ENCODE measurements at regions not wholly inside any gene's neighbourhood (a gene's known extent, or its start where the extent isn't known, plus 50 kb on each side); places are given as distances from the start of the nearest gene placed in this dataset.

DNA sequence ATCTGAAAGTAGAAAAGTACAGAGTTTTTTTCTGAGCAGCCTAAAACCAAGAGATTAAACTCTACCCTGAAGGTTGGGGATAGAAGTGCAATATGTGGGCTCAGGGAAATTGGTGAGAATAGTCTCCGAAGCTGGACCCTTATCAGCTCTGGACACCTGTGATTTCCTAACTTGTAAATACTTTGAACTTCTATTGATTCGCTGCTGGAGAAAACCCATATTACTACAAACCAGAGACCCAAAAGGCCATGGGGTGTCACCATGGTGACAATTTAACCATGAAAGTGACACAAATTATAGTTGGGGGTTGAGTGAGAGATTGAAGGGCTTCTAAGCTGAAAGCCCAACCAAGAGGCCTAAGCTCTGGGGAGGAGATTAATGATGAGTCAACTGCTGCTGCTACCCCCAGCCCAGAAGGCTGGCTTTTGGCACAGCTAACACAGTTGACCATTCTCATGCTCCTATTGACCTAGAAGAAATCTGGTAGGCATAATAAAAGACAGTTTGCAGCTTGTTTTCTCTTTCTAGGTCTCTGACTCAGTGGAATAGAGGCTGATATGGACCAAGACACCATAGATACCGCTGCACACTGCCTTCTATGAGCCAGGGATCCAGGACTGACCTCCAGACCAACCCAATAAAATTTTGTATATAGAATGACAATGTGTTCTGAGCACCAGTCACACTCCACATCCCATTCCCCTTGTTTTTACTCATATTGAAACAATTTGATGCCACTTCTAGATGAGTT is 131.9 kb upstream of the FNDC3A start:
- Histone ChIP-seq H3K79me2 (replicated peaks; ENCODE audit: insufficient read depth, low read length) (no peaks in the 10 kb centered on the region), H4K20me1 (ENCODE audit: insufficient read depth) (no peaks in the 10 kb centered on the region), H3K4me2 (ENCODE audit: low read length) (no peak overlapping the region), H3K9ac (ENCODE audit: low read length) (no peak overlapping the region), H3K9me3 (ENCODE audit: low read length) (no peaks in the 10 kb centered on the region), H3K36me3 (ENCODE audit: insufficient read depth, low read length) (no peaks in the 10 kb centered on the region), H3K27me3 (ENCODE audit: insufficient read depth, low read depth, low read length) (no peaks in the 10 kb centered on the region), H3F3A (ENCODE audit: insufficient read depth, low read length, poor library complexity, severe bottlenecking) (no peaks in the 10 kb centered on the region), H3K9me2 (ENCODE audit: insufficient read depth, low read length) (no peaks in the 10 kb centered on the region), H2AFZ (ENCODE audit: low read depth, low read length) (no peak overlapping the region), H3K4me3 (ENCODE audit: low read length) (no peak overlapping the region), H3K27ac (ENCODE audit: low read length) (no peak overlapping the region)
- TF ChIP-seq SMC3 (conservative IDR thresholded peaks at IDR 0.05; ENCODE audit: poor library complexity) (no peak), MXI1 (conservative IDR thresholded peaks at IDR 0.05; ENCODE audit: poor library complexity, severe bottlenecking) (no peak), EP300 (conservative IDR thresholded peaks at IDR 0.05; ENCODE audit: poor library complexity, severe bottlenecking) (no peak), POLR2AphosphoS5 (IDR thresholded peaks at IDR 0.05) (no peak), EZH2 (IDR thresholded peaks at IDR 0.05; ENCODE audit: borderline replicate concordance, insufficient read depth, low read length, poor library complexity, severe bottlenecking) (no peak), TAF1 (IDR thresholded peaks at IDR 0.05; ENCODE audit: low read depth) (no peak), RAD21 (conservative IDR thresholded peaks at IDR 0.05) (no peak)
- TF ChIP-seq, protein P1, sequence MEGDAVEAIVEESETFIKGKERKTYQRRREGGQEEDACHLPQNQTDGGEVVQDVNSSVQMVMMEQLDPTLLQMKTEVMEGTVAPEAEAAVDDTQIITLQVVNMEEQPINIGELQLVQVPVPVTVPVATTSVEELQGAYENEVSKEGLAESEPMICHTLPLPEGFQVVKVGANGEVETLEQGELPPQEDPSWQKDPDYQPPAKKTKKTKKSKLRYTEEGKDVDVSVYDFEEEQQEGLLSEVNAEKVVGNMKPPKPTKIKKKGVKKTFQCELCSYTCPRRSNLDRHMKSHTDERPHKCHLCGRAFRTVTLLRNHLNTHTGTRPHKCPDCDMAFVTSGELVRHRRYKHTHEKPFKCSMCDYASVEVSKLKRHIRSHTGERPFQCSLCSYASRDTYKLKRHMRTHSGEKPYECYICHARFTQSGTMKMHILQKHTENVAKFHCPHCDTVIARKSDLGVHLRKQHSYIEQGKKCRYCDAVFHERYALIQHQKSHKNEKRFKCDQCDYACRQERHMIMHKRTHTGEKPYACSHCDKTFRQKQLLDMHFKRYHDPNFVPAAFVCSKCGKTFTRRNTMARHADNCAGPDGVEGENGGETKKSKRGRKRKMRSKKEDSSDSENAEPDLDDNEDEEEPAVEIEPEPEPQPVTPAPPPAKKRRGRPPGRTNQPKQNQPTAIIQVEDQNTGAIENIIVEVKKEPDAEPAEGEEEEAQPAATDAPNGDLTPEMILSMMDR (IDR thresholded peaks at IDR 0.05; ENCODE audit: poor library complexity, severe bottlenecking): no peak
- TF ChIP-seq, protein P2, sequence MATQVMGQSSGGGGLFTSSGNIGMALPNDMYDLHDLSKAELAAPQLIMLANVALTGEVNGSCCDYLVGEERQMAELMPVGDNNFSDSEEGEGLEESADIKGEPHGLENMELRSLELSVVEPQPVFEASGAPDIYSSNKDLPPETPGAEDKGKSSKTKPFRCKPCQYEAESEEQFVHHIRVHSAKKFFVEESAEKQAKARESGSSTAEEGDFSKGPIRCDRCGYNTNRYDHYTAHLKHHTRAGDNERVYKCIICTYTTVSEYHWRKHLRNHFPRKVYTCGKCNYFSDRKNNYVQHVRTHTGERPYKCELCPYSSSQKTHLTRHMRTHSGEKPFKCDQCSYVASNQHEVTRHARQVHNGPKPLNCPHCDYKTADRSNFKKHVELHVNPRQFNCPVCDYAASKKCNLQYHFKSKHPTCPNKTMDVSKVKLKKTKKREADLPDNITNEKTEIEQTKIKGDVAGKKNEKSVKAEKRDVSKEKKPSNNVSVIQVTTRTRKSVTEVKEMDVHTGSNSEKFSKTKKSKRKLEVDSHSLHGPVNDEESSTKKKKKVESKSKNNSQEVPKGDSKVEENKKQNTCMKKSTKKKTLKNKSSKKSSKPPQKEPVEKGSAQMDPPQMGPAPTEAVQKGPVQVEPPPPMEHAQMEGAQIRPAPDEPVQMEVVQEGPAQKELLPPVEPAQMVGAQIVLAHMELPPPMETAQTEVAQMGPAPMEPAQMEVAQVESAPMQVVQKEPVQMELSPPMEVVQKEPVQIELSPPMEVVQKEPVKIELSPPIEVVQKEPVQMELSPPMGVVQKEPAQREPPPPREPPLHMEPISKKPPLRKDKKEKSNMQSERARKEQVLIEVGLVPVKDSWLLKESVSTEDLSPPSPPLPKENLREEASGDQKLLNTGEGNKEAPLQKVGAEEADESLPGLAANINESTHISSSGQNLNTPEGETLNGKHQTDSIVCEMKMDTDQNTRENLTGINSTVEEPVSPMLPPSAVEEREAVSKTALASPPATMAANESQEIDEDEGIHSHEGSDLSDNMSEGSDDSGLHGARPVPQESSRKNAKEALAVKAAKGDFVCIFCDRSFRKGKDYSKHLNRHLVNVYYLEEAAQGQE (IDR thresholded peaks at IDR 0.05; ENCODE audit: borderline replicate concordance): no peak

DNA sequence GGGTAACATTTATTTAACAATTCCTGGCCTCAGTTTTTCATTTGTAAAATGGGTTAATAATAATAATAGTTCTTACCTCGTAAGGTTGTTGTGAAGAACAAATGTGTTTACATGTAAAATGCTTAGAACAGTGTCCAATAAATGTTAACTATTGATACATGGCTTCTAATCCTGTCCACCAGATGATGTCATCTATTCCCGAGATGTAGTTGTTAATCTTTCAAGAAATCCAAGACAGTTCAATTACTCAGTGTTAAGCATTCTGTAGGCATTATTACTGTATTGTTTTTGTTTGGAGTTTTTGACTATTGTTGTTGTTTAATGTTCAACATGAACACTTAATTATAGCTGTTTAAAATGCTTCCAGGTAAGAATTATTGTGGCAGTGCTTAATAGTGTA is 131.0 kb upstream of the FNDC3A start:
- H2AFZ ChIP-seq (ENCODE audit: low read depth, low read length): no peak overlapping the region

More for the DNA sequence above, 131.0 kb upstream of the FNDC3A start:
- Histone ChIP-seq H4K20me1 (ENCODE audit: insufficient read depth) (no peaks in the 10 kb centered on the region), H3K9me2 (ENCODE audit: insufficient read depth, low read length) (no peaks in the 10 kb centered on the region), H3K4me3 (ENCODE audit: low read length) (no peak overlapping the region), H3K27me3 (ENCODE audit: insufficient read depth, low read depth, low read length) (no peaks in the 10 kb centered on the region), H3F3A (ENCODE audit: insufficient read depth, low read length, poor library complexity, severe bottlenecking) (no peaks in the 10 kb centered on the region), H3K36me3 (ENCODE audit: insufficient read depth, low read length) (no peaks in the 10 kb centered on the region), H3K27ac (ENCODE audit: low read length) (no peak overlapping the region), H3K4me2 (ENCODE audit: low read length) (no peak overlapping the region), H3K79me2 (replicated peaks; ENCODE audit: insufficient read depth, low read length) (no peaks in the 10 kb centered on the region), H3K9me3 (ENCODE audit: low read length) (no peaks in the 10 kb centered on the region), H3K9ac (ENCODE audit: low read length) (no peak overlapping the region)
- TF ChIP-seq EZH2 (IDR thresholded peaks at IDR 0.05; ENCODE audit: borderline replicate concordance, insufficient read depth, low read length, poor library complexity, severe bottlenecking) (no peak), SMC3 (conservative IDR thresholded peaks at IDR 0.05; ENCODE audit: poor library complexity) (no peak), TAF1 (IDR thresholded peaks at IDR 0.05; ENCODE audit: low read depth) (no peak), RAD21 (conservative IDR thresholded peaks at IDR 0.05) (no peak), POLR2AphosphoS5 (IDR thresholded peaks at IDR 0.05) (no peak), EP300 (conservative IDR thresholded peaks at IDR 0.05; ENCODE audit: poor library complexity, severe bottlenecking) (no peak), MXI1 (conservative IDR thresholded peaks at IDR 0.05; ENCODE audit: poor library complexity, severe bottlenecking) (no peak)
- TF ChIP-seq, protein P2 (IDR thresholded peaks at IDR 0.05; ENCODE audit: borderline replicate concordance): no peak
- TF ChIP-seq, protein P1 (IDR thresholded peaks at IDR 0.05; ENCODE audit: poor library complexity, severe bottlenecking): no peak

Data from neural cell (in vitro differentiated cells).